GM23338 (cell line): ENCODE measurements at regions not wholly inside any gene's neighbourhood (a gene's known extent, or its start where the extent isn't known, plus 50 kb on each side); places are given as distances from the start of the nearest gene placed in this dataset.

Experiments
- CREB1 ChIP-seq: fragments of 250-450 bp; sonication (Bioruptor Pico); IDR thresholded peaks from 2 replicates; pipeline ENCODE4 v1.5.0; 2020; ENCODE audit warnings: low read depth, mild to moderate bottlenecking, moderate library complexity
- EZH2 ChIP-seq: fragments of 200-600 bp; sonication (generic); IDR thresholded peaks from one replicate; pipeline ENCODE4 v1.8.0; 2017; ENCODE audit warnings: antibody characterized with exemption, mild to moderate bottlenecking, low read depth; ENCODE audit not compliant: unreplicated experiment
- EZH2phosphoT487 ChIP-seq: fragments of 200-600 bp; sonication (generic); IDR thresholded peaks from one replicate; pipeline ENCODE4 v1.8.1; 2018; ENCODE audit warnings: antibody characterized with exemption; ENCODE audit not compliant: unreplicated experiment
- POLR2AphosphoS5 ChIP-seq: IDR thresholded peaks from 2 replicates; pipeline ENCODE4 v1.6.1; 2016; ENCODE audit warnings: antibody characterized with exemption, low read depth
- ZNF114 ChIP-seq: fragments of 250-450 bp; sonication (Bioruptor Pico); IDR thresholded peaks from 2 replicates; pipeline ENCODE4 v1.5.0; 2020; ENCODE audit warnings: mild to moderate bottlenecking, moderate library complexity
- TF ChIP-seq, protein P1 (sequence below): fragments of 250-450 bp; sonication (Bioruptor Pico); IDR thresholded peaks from 2 replicates; pipeline ENCODE4 v1.5.0; 2020; ENCODE audit warnings: mild to moderate bottlenecking, moderate library complexity
- TF ChIP-seq, protein P2 (sequence below): IDR thresholded peaks from one replicate; pipeline ENCODE4 v1.6.1; 2018; ENCODE audit warnings: antibody characterized with exemption; ENCODE audit not compliant: unreplicated experiment

DNA sequence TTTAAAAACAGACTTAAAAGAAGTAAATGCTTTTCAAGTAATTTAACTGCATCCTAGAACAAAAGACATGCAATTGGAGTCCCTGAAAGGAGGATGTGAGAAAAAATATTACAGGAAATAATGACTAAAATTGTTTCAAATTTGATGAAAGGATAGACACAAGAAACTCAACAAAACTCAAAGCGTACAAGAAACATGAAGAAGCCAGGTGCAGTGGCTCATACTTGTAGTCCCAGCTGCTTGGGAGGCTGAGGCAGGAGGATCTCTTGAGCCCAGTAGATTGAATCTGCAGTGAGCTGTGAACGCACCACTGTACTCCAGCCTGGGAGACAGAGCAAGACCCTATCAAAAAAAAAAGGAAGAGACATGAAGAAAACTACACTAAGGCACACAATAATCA lies 118.1 kb upstream of the SLC39A10 start (continued):
- TF ChIP-seq, protein P1, sequence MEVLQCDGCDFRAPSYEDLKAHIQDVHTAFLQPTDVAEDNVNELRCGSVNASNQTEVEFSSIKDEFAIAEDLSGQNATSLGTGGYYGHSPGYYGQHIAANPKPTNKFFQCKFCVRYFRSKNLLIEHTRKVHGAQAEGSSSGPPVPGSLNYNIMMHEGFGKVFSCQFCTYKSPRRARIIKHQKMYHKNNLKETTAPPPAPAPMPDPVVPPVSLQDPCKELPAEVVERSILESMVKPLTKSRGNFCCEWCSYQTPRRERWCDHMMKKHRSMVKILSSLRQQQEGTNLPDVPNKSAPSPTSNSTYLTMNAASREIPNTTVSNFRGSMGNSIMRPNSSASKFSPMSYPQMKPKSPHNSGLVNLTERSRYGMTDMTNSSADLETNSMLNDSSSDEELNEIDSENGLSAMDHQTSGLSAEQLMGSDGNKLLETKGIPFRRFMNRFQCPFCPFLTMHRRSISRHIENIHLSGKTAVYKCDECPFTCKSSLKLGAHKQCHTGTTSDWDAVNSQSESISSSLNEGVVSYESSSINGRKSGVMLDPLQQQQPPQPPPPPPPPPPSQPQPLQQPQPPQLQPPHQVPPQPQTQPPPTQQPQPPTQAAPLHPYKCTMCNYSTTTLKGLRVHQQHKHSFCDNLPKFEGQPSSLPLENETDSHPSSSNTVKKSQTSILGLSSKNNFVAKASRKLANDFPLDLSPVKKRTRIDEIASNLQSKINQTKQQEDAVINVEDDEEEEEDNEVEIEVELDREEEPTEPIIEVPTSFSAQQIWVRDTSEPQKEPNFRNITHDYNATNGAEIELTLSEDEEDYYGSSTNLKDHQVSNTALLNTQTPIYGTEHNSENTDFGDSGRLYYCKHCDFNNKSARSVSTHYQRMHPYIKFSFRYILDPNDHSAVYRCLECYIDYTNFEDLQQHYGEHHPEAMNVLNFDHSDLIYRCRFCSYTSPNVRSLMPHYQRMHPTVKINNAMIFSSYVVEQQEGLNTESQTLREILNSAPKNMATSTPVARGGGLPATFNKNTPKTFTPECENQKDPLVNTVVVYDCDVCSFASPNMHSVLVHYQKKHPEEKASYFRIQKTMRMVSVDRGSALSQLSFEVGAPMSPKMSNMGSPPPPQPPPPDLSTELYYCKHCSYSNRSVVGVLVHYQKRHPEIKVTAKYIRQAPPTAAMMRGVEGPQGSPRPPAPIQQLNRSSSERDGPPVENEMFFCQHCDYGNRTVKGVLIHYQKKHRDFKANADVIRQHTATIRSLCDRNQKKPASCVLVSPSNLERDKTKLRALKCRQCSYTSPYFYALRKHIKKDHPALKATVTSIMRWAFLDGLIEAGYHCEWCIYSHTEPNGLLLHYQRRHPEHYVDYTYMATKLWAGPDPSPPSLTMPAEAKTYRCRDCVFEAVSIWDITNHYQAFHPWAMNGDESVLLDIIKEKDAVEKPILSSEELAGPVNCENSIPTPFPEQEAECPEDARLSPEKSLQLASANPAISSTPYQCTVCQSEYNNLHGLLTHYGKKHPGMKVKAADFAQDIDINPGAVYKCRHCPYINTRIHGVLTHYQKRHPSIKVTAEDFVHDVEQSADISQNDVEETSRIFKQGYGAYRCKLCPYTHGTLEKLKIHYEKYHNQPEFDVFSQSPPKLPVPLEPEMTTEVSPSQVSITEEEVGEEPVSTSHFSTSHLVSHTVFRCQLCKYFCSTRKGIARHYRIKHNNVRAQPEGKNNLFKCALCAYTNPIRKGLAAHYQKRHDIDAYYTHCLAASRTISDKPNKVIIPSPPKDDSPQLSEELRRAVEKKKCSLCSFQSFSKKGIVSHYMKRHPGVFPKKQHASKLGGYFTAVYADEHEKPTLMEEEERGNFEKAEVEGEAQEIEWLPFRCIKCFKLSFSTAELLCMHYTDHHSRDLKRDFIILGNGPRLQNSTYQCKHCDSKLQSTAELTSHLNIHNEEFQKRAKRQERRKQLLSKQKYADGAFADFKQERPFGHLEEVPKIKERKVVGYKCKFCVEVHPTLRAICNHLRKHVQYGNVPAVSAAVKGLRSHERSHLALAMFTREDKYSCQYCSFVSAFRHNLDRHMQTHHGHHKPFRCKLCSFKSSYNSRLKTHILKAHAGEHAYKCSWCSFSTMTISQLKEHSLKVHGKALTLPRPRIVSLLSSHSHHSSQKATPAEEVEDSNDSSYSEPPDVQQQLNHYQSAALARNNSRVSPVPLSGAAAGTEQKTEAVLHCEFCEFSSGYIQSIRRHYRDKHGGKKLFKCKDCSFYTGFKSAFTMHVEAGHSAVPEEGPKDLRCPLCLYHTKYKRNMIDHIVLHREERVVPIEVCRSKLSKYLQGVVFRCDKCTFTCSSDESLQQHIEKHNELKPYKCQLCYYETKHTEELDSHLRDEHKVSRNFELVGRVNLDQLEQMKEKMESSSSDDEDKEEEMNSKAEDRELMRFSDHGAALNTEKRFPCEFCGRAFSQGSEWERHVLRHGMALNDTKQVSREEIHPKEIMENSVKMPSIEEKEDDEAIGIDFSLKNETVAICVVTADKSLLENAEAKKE (CRISPR knock-in tag), result no peak
- TF ChIP-seq, protein P2, sequence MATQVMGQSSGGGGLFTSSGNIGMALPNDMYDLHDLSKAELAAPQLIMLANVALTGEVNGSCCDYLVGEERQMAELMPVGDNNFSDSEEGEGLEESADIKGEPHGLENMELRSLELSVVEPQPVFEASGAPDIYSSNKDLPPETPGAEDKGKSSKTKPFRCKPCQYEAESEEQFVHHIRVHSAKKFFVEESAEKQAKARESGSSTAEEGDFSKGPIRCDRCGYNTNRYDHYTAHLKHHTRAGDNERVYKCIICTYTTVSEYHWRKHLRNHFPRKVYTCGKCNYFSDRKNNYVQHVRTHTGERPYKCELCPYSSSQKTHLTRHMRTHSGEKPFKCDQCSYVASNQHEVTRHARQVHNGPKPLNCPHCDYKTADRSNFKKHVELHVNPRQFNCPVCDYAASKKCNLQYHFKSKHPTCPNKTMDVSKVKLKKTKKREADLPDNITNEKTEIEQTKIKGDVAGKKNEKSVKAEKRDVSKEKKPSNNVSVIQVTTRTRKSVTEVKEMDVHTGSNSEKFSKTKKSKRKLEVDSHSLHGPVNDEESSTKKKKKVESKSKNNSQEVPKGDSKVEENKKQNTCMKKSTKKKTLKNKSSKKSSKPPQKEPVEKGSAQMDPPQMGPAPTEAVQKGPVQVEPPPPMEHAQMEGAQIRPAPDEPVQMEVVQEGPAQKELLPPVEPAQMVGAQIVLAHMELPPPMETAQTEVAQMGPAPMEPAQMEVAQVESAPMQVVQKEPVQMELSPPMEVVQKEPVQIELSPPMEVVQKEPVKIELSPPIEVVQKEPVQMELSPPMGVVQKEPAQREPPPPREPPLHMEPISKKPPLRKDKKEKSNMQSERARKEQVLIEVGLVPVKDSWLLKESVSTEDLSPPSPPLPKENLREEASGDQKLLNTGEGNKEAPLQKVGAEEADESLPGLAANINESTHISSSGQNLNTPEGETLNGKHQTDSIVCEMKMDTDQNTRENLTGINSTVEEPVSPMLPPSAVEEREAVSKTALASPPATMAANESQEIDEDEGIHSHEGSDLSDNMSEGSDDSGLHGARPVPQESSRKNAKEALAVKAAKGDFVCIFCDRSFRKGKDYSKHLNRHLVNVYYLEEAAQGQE, result no peak
- no peak for TF ChIP-seq POLR2AphosphoS5
- TF ChIP-seq EZH2phosphoT487, result no peak
- TF ChIP-seq CREB1, result no peak
- TF ChIP-seq EZH2, result no peak
- no peak for TF ChIP-seq ZNF114 (CRISPR knock-in tag)
